Retina (tissue), 1 donor: ENCODE measurements at regions not wholly inside any gene's neighbourhood (a gene's known extent, or its start where the extent isn't known, plus 50 kb on each side); places are given as distances from the start of the nearest gene placed in this dataset.
"Not testable (repeated sequence)": the region's sequence is repeated elsewhere in the genome, so short reads cannot be mapped to it uniquely, and the experiment has no call there.

ENCODE experiments used
- DNase-seq: peaks from one replicate; pipeline ENCODE4 v3.0.0-alpha.2; 2016

DNA sequence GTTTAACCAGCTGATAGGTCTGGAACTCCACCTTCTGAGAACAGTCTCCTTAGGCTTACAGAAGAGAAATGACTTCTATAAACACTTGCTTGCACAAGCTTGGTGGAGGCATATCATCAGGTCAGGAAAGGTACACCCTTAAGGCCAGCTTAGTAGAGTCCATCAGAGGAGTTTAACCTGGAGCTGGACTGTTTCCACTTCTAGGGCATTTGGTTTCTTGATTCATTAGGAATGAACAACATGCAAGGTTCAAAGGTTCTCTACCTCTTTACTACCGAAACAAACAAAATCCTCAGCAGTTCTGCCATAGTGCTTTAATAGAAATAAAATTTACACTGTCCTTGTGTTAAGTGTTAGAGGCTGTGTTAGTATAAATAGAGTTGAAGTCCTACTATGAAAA is 171.4 kb upstream of the NPY2R start:
- no peak for DNase-seq

DNA sequence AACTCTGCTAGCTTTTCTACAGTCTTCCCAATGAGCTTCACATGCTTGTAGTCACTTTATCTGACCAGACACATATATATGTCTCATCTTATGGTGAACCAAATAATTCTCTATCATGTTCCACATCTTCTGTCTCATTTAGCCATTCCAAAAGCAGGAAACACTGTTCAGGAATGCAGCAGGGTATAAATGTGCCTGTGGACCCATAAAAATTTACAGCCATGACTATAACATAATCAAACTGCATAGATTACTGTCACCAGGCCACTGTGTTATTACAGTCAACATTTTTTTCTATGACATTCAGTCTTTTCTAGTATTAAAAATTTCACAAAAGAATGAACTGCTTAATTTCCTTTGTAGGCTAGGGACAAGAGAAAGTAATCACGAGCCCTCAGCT is 170.0 kb upstream of the NPY2R start:
- DNase-seq: no peak

DNA sequence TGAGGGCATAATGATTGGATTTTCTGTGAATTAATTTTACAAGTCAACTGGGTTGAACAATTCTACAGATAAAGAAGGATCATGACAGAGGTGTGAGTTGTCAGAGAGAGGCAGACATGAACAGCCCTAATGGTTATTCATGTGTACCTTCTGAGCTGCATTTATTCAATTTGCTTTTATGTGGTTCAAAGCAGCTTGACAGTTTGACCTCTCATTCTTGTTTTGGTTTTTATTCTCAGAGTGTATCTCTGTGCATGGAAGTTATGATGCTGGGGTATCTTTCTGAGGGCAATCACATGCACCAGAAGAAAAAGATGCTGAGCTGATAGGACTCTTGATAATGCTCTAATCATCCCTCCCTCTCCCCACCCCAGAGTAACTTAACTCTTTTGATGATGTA is 169.3 kb upstream of the NPY2R start:
- no peak for DNase-seq

DNA sequence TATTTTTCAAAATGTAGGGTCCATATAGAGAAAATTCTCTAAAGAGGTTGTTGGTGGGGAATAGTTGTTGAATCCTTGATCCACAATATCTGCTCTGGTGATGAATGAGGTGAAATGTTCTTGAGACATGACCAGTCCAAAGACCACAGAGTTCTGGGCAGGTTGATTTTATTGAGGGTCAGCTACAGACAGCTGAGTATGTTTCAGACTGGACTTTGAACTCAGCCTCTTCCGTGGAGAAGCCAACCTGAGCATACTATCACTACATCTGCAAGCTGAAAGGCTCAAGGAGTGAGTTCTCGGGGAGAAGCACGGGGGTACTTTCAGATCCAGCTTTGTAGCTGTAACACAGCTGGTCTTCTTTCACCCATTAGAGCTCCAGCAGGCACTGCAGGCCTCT is 168.4 kb upstream of the NPY2R start:
- no peak for DNase-seq

DNA sequence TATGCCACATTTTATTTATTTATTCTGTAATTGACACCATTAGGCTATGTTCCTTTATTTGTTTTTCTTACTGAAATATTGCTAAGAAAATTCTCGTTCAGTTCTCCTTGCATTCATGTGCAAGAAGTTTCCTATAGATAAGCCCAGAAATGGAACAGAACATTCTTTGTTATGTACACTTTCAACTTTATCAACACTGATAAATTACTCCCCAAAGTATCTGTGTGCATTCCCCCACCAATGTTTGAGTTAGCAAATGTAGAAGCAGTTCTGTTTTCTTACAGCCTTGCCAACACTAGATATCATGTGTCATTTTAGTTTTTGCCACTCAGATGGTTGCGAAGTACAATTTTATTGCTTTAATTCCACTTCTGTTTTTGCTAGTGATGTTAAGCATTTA is 166.4 kb upstream of the NPY2R start:
- DNase-seq: no peak

DNA sequence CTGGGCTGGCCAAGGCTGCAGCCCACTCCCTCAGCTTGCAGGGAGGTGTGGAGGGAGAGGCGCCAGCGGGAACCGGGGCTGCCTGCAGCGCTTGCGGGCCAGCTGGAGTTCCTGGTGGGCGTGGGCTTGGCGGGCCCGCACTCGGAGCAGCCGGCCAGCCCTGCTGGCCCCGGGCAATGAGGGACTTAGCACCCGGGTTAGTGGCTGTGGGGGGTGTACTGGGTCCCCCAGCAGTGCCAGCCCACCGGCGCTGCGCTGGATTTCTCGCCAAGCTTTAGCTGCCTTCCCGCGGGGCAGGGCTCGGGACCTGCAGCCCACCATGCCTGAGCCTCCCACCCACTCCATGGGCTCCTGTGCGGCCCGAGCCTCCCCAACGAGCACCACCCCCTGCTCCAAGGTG is 164.2 kb upstream of the NPY2R start:
- not testable (repeated sequence) for DNase-seq

DNA sequence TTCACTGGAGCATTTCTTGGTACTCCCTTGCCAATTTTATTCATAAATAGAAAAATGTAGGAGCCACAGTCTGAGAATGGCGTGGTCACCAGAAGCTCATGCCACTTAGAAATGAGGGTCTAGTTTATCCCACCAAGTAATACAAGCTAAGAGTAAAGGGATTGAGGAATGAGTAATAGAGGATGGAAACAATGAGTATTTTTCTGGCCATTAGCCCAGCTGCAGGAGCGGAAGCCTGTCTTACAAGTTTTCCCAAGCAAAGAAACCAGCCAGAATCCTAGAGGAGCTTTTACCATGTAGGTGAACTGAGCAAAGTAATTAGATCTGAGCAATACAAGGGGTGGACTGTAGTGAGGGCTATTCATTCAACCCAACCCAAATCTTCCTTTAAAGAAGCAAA is 160.7 kb upstream of the NPY2R start:
- DNase-seq: no peak

DNA sequence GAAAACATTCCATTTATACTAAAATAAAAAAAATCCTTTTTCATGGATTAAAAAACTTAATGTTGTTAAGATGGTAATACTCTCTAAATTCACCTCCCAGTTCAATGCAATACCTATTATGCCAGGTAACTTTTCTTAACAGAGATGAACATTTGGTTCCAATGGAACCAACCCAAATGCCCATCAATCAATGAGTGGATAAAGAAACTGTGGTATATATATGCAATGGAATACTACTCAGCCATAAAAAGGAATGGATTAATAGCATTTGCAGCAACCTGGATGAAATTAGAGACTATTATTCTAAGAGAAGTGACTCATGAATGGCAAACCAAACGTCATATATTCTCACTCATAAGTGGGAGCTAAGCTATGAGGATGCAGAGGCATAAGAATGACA is 154.4 kb upstream of the NPY2R start:
- DNase-seq: not testable (repeated sequence)

DNA sequence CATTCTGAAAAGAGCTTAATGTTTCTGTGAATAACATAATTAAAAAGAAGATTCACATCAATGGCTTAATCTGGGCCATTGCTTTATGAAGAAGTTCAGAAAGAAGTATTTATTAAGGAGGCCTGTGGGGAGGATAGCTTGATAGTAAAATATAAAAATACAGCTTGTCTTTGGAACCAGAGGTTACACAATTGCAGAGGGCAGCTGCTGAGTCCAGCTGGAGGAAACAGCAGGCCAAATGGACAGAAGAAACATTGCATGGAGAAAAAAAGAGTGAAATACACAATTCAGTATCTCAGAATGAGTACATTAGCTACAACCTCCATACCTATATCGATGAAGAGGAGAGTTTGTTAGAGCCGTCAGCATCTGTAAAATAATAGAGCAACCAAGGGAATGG is 148.0 kb upstream of the NPY2R start:
- DNase-seq: no peak

DNA sequence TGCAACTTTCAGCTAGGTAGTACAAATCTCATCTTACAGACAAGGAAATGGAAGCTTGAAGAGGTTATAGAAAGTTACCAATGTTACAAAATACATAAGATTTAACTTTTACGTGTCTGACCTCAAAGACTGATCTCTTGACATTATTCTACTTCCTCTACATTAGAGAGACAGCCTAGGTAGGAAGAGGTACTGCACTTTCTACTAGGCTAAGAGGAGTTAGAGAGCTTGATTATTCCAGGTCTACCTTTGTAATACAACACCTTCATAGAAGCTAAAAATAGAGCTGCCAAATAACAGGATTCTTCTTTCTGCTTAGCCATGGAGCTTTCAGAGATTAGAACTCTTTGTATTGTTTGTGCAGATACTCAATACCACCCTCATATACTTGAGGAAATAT is 147.6 kb upstream of the NPY2R start:
- DNase-seq: no peak

DNA sequence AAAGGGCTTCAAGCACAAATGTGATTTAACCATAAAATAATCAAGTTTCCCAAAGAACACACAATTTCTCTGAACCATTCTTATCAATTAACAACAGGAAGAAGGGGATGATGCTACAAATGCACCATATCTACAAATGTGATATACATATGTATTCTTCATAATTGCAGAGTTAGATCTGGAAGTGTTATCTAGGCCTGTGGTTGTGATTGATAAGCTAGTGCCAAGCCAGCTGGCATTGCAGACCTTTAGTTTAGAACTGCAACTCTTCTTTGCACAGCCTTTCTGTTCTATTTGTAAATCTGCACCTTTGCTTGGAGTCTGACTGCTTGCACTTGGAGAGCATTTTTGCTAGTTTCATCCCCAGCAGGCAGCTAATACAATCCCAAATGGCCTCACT is 145.5 kb upstream of the NPY2R start:
- DNase-seq: no peak

DNA sequence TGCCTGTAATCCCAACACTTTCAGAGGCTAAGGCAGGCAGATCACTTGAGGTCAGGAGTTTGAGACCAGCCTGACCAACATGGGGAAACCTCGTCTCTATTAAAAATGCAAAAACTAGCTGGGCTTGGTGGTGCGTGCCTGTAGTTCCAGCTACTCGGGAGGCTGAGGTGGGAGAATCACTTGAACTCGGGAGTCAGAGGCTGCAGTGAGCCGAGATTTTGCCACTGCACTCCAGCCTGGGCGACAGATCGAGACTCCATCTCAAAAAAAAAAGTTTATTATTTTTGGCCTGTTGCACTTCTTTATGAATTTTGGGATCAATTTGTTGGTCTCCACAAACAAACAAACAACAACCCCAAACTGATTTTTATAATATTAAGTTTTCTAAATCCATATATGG is 143.5 kb upstream of the NPY2R start:
- not testable (repeated sequence) for DNase-seq

DNA sequence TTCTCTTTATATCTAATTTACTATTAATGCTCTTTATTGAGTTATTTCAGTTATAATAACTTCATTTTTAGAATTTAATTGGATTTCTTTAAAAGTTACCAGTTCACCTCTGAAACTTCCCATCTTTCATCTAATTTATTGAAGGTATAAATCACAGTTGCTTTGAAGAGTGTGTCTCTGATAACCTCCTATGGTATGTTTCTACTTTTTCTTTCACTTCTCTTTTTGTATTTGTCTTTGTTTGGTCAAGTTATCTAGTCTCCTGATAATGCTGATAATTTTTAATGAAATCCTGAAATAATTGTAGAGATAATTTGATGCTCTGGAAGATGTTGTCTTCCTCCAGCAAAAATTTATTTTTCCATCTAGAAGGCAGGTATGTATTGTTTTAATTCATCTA is 141.6 kb upstream of the NPY2R start:
- DNase-seq: no peak

DNA sequence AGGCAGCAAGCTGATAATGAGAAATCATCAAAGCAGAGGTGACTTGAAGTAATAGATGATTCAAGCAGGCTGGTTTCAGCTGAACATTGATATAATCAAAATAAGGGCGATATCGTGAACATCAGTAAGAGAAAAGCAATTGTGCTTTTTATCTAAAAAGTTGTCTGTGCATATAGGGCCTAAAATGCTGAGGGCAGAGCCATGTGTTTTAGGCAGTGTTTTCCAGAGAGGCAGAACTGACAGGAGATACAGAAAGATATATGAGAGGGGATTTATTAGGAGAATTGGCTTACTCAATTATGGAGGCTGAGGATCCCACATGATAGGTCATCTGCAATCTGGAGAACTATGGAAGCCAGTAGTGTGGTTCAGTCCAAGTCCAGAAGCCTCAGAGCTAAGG is 136.5 kb upstream of the NPY2R start:
- no peak for DNase-seq

DNA sequence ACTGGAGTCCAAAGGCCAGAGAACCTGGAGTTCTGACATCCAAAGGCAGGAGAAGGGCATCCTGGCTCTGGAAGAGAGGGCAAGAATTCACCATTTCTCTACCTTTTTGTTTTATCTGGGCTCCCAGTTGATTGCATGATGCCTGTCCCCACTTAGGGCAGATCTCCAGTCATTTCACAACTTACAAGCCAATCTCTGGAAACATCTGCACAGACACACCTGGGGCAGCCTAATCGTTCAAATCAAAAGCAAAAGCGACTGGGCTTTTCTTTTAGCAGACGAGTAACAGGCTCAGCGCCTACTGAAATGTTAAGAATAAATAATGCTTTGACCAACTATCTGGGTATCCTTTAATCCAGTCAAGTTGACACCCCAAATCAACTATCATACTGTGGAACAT is 136.0 kb upstream of the NPY2R start:
- DNase-seq: no peak

DNA sequence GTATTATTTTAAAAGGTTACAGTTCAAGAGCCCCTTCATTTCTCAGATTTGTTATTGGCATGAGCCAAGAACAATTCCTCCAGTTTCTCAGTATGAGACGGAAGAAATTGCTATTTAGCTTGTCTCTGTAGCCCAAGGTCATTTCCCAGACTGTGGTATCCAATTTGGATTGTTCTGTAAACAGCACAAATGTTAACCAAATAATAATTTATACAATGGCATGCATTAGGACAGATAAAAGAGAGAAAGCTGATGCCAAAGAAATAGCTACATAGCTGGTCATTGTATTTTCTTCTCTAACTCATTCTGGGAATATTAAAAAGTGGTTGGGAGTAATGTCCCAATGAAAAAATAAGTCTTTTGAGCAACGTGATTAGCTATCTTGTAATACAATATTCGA is 134.6 kb upstream of the NPY2R start:
- DNase-seq: no peak

DNA sequence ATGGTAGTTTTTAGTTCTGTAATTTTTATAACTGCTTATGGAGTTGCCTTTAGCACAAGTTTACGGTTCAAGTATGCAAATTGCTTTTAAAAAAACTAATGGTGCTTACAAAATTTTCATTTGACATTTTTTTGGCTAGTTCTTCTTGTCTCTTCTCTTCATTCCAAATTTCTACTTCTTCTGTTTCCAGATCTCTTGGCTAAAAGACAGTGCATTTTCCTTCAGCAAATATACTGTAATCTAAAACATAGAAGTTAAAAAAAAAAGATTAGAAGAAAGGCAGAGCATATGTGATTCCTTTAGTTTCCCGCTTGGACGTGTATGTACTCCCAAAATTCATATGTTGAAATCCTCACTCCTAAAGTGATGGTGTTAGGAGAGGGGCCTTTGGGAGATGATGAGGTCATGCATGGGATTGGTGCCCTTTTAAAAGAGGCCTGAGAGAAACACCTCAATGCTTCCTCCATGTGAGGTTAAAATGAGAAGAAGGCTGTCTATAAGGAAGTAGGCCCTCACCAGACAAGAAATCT is 132.1 kb upstream of the NPY2R start:
- no peak for DNase-seq

DNA sequence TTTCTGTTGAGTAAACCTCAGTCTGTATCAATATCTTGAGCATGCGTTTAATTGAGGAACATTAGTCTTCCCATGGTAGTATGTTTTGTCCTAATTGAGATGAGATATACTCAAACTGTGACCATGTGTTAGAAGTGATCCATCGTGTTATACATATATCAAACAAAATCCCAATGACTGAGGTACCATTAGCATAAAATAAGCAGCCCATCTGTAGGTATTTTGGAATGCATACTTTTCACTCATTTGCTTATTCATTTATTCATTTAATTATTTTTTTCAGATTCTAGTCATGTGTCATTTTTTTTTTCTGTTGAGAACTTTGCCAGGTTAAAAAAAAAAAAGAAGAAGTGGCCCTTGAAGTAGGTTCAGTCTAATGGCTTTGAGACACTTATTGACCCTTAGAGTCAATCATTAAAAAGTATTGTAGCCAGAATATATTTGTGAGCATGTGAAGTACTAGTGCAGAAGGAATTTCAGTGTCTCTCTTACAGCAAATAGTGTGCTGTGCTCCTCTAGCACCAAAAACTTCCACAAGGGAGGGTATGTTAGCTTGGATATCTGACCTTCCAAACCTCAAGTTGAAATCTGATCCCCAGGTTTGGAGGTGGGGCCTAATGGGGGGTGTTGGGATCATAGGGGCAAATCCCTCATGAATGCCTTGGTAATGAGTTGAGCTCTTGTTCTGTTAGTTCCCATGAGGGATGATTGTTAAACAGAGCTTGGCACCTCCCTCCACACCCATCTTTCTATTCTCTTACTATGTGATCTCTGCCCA is 130.8 kb upstream of the NPY2R start:
- no peak for DNase-seq

DNA sequence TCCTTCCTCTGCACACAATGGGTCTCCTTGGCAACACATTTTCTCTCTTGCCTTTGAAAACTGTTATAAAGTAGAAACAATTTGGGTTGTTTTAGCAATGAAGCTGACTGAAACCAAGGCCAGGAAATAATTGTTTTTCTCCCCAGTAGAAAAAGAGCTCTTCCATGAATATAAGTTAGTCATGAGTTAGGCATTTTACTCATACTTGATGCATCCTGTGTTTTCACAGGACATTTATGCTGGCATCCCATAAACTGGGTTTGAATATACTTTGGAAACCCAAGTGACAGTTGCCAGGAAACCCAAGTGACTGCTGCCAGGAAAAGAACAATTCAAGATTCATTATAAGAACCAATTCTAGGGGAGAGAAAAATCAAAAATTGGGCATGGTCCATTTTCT is 128.6 kb upstream of the NPY2R start:
- DNase-seq: no peak

DNA sequence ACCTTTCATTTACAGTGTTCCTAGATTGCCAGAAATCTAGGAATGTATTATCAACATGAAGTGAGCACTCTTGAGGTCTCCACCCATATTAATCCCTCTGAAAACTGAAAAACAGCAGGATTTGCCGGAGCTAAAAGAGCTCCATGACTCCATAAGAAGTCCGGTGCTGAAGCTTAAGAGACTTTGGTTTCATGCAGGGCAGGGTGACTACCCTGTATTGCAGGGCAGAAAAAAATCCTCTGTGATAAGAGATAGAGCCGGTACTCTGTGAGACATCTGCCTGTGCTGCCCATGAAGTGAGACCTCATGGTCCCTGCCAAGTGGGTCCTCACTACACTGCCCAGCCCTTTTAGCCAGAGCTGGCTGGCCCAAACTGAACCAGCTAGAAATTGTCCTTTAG is 127.2 kb upstream of the NPY2R start:
- DNase-seq: no peak

DNA sequence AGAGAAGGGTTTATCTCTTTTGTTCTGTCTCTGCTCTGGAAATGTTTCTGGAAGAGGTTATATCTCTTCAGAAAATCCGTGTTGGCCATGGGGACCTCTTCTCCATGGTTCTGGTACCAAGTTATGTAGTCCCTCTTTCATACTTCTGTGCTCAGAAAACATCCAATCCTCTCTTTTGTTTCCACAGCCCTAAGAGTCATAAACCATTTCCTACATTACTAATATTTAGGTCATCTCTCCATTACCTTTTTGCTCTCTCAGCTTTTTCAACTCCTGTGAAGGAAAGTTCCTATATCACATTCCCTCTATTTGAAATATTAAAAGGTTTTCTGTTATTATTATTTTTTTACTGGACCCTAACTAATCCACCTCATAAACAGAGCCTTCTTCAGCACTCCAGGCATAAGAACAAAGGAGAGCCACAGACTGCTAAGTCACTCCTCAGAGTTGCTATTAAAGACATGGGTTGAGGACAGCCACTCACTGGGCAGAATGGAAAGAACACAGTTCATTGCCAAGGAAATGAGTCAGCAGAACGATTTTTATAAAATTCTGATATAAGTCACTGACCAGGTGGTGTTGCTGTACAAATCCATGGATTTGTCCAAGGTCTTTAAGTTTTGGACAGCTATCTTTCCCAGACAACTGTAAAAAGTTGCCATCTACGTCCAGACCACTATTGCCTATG is 122.4 kb upstream of the NPY2R start:
- DNase-seq: no peak

DNA sequence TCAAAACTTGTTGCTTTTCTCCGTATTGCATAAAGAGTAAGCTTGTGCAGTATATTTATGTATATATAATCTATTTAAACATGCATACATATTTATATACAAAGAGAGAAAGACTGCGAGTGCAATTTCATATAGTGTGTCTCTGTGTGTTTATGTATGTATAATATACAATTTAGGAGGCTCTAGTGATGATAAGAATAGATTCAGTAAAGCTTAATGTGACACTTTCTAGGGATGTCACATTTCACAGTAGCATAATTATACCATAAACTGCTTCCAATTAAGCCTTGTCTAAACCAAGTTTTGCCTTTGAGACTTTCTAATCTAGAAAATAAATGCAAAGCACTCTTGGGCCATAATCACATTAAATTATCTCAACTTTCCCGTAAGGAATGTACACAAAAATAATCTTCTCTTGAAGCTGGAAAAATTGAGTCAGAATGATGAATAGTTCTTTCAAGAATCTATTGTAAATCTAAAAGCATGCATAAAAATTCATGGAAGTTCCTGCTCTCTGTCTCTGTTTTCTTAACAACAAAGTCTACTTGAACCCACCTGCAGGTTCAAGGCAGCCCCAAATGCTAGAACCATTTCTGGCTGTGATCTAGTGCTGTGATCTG is 114.1 kb upstream of the NPY2R start:
- no peak for DNase-seq

DNA sequence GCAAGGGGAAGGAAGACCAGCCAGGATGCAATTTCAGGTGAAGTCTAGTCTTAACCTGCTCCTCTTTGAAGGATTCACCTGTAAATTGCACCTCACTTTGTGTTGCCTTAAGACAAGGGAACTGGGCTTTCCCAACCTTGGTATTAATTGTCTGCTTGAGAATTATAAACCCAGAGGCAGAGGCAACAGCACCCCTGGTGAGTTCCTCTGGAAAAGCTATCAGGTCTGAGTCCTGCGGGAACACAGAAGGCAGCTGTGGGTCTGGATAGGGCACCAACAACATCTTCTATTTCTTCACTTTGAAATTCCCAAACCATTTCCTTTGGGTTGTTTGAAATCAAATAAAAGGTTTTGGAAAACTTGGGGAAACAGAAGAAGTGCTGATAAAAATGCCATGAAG is 109.2 kb upstream of the NPY2R start:
- DNase-seq: no peak

DNA sequence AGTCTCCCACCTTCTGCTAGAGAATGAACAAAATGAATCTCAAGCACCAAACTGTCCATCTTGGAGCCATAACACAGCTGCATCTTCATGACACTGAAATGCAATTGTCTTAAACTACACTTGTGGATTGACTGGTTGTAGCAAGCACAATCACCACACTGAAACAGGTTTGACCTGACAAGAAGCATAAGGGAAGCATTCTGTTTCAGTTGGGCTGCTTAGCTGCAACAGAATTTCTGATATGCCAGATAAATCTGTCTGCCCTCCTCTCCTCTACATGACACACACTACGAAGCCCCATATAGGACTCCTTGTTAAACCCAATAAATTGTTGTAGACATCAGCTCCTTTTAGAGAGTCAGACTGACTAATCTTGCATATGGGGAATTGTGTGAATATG is 101.8 kb upstream of the NPY2R start:
- no peak for DNase-seq
